Kidney (tissue), 13 donors: ENCODE measurements at regions not wholly inside any gene's neighbourhood (a gene's known extent, or its start where the extent isn't known, plus 50 kb on each side); places are given as distances from the start of the nearest gene placed in this dataset.

Experiments used
- DNase-seq, 5 donors: peaks; one replicate each; pipeline ENCODE4 v3.0.0-alpha.2; 2013 to 2020
- FAIRE-seq: peaks from 2 replicates; lab custom pipeline; 2012; peaks lifted over from hg19 to GRCh38; lab: Jason Lieb, UNC
- H3K27ac ChIP-seq, 2 donors: one replicate each; pipeline ENCODE4 v1.7.0; 2013; ENCODE audit warnings: low read depth in 2 of 2, low read length in 2 of 2, inconsistent platforms in 1 of 2
- H3K27me3 ChIP-seq: one replicate; pipeline ENCODE4 v1.7.1; 2013; ENCODE audit warnings: low read length, inconsistent platforms; ENCODE audit not compliant: control insufficient read depth, insufficient read depth
- H3K36me3 ChIP-seq, 3 donors: one replicate each; pipeline versions ENCODE4 v1.7.0 to v1.7.1; 2013; ENCODE audit warnings: low read length in 3 of 3, control low read depth in 1 of 3, inconsistent platforms in 1 of 3; ENCODE audit not compliant: insufficient read depth in 3 of 3, control insufficient read depth in 2 of 3
- H3K4me1 ChIP-seq, 3 donors: one replicate each; pipeline versions ENCODE4 v1.7.0 to v1.7.1; 2013; ENCODE audit warnings: low read length in 3 of 3, inconsistent platforms in 1 of 3, low read depth in 1 of 3; ENCODE audit not compliant: control insufficient read depth in 2 of 3, insufficient read depth in 2 of 3
- H3K4me3 ChIP-seq, 3 donors: one replicate each; pipeline versions ENCODE4 v1.7.0 to v1.8.1; 2013; ENCODE audit warnings: low read length in 3 of 3, control low read depth in 1 of 3, inconsistent platforms in 1 of 3
- H3K9ac ChIP-seq, 3 donors: one replicate each; pipeline versions ENCODE4 v1.7.0 to v1.7.1; 2013; ENCODE audit warnings: low read length in 3 of 3, control low read depth in 1 of 3, inconsistent platforms in 1 of 3
- H3K9me3 ChIP-seq, 3 donors: one replicate each; pipeline versions ENCODE4 v1.7.0 to v1.7.1; 2013; ENCODE audit warnings: low read length in 3 of 3, control low read depth in 1 of 3, inconsistent platforms in 1 of 3; ENCODE audit not compliant: control insufficient read depth in 2 of 3, insufficient read depth in 1 of 3
- CTCF ChIP-seq: IDR thresholded peaks from 3 replicates; pipeline ENCODE4 v1.5.1; 2012; ENCODE audit warnings: mild to moderate bottlenecking, moderate library complexity, borderline replicate concordance; ENCODE audit not compliant: insufficient read depth; ENCODE audit errors: extremely low read depth
- intact Hi-C: fragments of 100-400 bp; cut with DNase I; formaldehyde crosslinking; loops from one replicate; pipeline ENCODE4 v1.11.1; 2022
- donor health status: control.
- donor health status: control.
- donor health status: control.
- donor health status: control.
- donor health status: control.
- donor health status: DM: yes; HTN: yes; CAD: no.
- donor health status: Normal renal cell carcinoma (clear cell type).

GRCh38 chr9:87381050-87381711 is 116.5 kb upstream of the DAPK1 start:
- Histone ChIP-seq H3K4me3 (no peak overlapping the region), H3K9ac (no peak overlapping the region), H3K36me3 (no peaks in the 10 kb centered on the region), H3K4me1 (peaks cover 0 to 4% (median 0%) of the 10 kb centered on the region in 3 donors), H3K27me3 (peaks cover 2% of the 10 kb centered on the region), H3K9me3 (no peaks in the 10 kb centered on the region), H3K27ac (no peak overlapping the region)
- no peak for TF ChIP-seq CTCF
- DNase-seq, result no peak
- intact Hi-C loops, result no loop called here
- FAIRE-seq, result no peak

GRCh38 chr9:87381746-87382145 is 115.9 kb upstream of the DAPK1 start:
- no peak for DNase-seq
- Histone ChIP-seq H3K27me3 (peaks cover 2% of the 10 kb centered on the region), H3K4me3 (no peak overlapping the region), H3K27ac (no peak overlapping the region), H3K4me1 (peaks cover 0 to 4% (median 0%) of the 10 kb centered on the region in 3 donors), H3K9ac (no peak overlapping the region), H3K36me3 (no peaks in the 10 kb centered on the region), H3K9me3 (no peaks in the 10 kb centered on the region)
- intact Hi-C loops, result no loop called here
- TF ChIP-seq CTCF, result no peak
- FAIRE-seq, result no peak

GRCh38 chr9:87382900-87383299 is 114.8 kb upstream of the DAPK1 start:
- H3K27ac ChIP-seq, result no peak overlapping the region
- intact Hi-C loops, result no loop called here
- no peak for TF ChIP-seq CTCF
- H3K4me3 ChIP-seq, result no peak overlapping the region
- H3K27me3 ChIP-seq, result no peaks in the 10 kb centered on the region
- peaks cover 0 to 4% (median 0%) of the 10 kb centered on the region in 3 donors for H3K4me1 ChIP-seq
- H3K36me3 ChIP-seq, result no peaks in the 10 kb centered on the region
- no peak overlapping the region for H3K9ac ChIP-seq
- no peaks in the 10 kb centered on the region for H3K9me3 ChIP-seq
- FAIRE-seq, result no peak
- no peak for DNase-seq
